ENCODE measurements at regions not wholly inside any gene's neighbourhood (a gene's known extent, or its start where the extent isn't known, plus 50 kb on each side); places are given as distances from the start of the nearest gene placed in this dataset.

DNA sequence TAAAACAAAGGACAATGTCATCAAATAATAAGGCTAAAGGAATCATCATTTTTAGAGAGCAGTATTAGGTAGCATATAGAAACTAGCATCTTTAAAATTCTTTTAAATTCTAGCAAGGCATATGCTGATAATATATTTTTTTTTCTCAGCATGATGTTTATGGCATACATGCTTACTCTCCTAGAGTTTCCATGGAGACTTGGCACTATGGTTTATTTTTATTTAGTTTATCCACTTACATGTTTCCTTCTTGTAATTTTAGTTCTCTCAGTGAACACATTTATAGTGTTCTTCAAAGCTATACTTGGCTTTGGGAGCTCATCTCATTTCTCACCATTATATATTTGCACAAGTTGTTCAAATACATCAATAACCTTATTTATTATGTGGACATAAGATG is 413.8 kb upstream of the LINC00305 start:
- no peak for DNase-seq (ENCODE audit: extremely low spot score, insufficient read length, low read depth)
- no peak for FAIRE-seq

DNA sequence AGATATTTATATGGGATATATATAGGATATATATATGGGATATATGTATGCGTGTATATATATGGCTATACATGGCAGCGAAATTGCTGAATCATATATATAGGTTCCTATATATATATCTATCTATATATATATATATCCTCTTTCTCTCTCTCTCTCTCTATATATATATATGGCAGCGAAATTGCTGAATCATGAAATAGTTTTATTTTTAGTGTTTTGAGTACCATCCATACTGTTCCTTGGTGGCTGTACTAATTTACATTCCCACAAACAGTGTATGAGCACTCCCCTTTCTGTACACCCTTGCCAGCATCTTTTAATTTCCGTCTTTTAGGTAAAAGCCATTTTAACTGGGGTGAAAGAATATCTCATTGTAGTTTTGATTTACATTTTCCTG is 397.6 kb upstream of the LINC00305 start:
- no peak for DNase-seq (ENCODE audit: extremely low spot score, insufficient read length, low read depth)

DNA sequence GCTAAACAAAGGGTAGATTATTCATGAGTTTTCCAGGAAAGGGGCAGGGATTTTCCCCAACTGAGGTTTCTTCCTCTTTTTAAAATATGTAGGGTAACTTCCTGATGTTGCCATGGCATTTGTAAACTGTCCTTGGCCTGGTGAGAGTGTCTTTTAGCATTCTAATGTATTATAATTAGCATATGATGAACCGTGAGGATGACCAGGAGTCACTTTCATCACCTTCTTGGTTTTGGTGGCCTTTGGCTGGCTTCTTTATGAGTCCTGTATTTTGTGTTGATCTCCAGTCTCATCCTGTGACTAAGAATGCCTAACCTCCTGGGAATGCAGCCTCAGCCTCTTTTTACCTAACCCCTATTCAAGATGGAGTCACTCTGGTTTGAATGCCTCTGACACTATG is 391.0 kb upstream of the LINC00305 start:
- no peak for FAIRE-seq
- DNase-seq (ENCODE audit: extremely low spot score, insufficient read length, low read depth) = no peak

More for the DNA sequence above, 397.6 kb upstream of the LINC00305 start:
- no peak for FAIRE-seq

DNA sequence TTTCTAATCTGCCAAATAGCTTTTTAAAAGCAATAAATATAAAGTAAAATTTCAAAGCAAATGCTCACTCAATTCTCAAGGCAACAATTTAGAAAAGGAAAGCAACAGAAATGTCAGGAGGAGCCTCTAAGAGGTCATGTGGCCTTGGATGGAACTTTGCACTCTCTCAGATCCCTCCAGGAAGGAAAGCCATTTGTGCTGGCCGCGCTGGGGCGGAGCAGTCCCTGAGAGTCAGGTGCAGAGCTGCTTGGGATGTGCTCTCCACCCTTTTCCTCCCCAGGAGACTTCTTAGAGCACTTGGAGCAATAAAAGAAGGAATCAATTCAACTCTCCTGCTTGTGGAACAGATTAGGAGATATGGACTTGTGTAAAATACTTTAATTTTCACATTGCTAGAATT is 379.8 kb upstream of the LINC00305 start:
- DNase-seq (ENCODE audit: extremely low spot score, insufficient read length, low read depth) (no peak), FAIRE-seq (no peak)

DNA sequence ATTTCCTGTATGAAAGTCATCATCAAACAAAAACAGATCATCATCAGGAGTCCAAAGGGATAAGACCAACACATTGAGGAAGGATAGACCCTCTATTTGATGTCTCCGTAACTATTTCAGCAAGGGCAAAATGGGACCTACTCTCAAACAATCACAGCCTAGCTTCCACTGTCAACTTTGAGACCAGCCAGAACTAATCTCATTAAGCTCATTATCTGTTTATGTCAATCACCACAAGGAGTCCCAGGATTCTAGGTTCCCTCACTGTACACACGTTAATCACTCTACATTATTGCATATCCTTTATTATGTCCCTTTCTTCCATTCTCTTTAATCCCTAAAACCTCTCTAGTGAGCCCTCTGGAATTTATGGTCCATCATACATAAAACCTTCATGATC is 370.3 kb upstream of the LINC00305 start:
- FAIRE-seq = no peak

DNA sequence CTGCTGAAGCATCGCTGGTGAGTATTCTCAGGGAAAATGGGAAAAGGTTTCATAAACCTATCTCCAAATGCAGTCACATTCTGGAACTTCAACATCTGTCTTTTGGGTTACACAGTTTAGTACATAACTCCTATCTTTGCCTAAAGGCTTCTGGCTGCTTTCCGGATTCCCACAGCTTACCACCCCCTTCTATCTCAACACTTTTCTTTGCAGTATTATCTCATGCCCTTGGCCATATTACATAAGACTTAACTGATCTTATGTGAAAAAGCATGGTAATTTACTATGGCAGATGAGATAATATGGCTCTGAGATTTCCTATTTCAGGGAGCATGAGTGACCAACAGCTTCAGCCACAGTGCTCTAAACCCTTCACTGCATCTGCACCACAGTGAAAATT is 369.3 kb upstream of the LINC00305 start:
- FAIRE-seq (no peak), DNase-seq (ENCODE audit: extremely low spot score, insufficient read length, low read depth) (no peak)

More for the DNA sequence above, 370.3 kb upstream of the LINC00305 start:
- DNase-seq (ENCODE audit: extremely low spot score, insufficient read length, low read depth) = no peak

DNA sequence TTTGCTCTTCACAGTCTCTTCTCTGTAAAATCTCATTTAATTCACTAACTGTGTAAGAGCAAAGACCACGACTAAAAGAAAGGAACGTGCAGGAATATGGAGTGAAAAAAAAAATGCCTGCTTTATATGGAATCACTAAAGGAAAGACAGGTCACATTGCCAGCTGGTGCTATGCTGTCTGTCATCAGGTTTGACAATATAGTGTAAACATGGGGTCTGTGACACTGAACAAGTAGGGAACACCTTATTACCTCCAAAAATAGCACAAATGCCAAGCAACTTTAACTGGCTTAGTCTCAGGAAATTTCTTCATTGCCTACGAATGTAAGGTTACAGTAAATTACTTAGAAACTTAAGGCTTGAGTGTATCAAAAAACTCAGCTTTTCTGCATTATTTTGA is 364.5 kb upstream of the LINC00305 start:
- FAIRE-seq = no peak

DNA sequence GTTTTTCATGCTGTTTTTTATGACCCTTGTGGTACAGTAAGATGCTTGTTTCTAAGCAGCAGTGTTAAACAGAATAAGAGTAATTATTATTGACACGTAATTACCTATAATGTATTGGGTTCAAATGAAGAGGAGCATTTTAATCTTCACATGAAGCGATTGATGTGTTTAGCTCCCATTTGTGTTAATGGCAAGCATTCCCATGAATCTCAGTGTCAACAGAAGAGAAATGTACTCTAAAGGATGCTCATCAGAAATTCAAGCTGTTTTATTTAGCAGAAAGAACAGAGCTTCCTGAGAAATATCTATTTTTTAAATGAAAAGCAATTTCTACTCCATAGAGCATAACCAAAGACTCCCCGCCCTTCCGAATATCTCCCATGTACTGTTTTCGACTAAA is 341.3 kb upstream of the LINC00305 start:
- DNase-seq (ENCODE audit: extremely low spot score, insufficient read length, low read depth) (no peak), FAIRE-seq (no peak)

More for the DNA sequence above, 364.5 kb upstream of the LINC00305 start:
- DNase-seq (ENCODE audit: extremely low spot score, insufficient read length, low read depth) = no peak

DNA sequence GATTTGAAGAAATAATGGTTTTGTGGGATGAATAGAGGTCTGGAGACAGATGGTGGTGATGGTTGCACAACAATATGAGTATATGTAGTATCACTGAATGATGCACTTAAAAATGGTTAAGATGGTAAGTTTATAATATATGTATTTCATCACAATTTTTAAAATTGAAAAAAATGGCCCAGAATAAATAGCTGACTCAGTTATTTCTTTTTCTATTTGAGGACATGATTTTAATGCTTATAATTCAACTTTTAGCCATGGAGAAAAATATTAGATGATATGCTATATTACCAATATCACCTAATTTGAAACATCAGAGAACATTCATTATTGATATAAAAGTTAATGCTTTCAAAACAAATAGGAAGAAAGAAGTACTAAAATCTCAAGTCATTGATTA is 339.8 kb upstream of the LINC00305 start:
- FAIRE-seq (no peak), DNase-seq (ENCODE audit: extremely low spot score, insufficient read length, low read depth) (no peak)

DNA sequence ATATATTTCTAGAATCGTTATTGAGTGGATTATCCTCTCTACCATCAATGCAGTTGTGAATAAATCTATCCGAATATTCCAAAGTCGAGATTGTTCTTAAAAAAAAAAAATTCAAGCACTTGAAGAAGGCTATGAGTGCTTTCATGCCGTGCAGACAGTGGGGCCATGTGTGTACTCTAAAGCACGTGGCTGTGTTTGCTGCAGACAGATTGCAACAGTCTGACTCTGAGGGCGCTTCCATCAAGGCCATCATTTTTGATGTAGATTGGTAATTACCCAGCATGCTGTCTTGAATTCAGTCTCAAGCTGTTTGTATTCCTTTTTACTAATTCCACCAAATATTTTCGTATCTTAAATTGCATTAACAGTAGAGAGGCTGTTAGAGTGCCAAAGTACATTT is 325.9 kb upstream of the LINC00305 start:
- FAIRE-seq = no peak
- DNase-seq (ENCODE audit: extremely low spot score, insufficient read length, low read depth) = no peak

DNA sequence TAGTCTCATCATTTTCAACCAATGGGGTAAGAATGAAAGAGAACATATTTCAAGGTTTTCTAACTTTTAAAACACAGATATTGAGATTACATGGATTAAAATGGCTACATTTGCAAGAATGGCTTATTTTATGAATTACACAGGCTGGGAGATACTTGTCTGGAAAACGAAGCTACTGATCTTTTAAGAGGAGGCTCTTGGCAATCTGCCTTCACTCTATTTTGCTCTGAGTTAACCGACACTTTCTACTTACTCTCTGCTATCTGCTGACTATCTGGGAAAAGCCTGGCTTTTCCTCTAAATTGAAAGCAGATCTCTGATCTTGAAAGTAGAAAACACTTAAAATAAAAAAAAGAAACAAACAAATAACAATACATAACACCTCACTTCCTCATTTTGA is 325.4 kb upstream of the LINC00305 start:
- DNase-seq (ENCODE audit: extremely low spot score, insufficient read length, low read depth) = no peak
- FAIRE-seq = no peak

DNA sequence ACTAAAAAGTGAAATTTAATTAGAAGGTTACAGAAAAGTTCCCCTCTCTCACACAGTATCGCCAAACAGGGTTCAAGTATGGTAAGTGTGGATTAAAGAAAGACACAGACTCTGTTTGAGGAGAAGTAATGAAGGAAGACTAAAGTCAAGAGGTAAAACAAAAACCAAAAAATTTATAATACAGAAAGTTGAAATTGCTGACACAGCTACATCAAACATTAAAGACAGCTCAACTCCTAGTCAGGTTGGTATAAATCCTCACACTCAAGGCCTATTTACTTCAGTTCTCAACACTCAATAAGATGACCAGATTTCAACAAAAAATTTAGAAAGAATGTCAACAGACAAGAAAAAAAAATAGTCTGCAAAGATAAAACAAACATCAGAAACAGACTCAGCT is 300.5 kb upstream of the LINC00305 start:
- no peak for FAIRE-seq

DNA sequence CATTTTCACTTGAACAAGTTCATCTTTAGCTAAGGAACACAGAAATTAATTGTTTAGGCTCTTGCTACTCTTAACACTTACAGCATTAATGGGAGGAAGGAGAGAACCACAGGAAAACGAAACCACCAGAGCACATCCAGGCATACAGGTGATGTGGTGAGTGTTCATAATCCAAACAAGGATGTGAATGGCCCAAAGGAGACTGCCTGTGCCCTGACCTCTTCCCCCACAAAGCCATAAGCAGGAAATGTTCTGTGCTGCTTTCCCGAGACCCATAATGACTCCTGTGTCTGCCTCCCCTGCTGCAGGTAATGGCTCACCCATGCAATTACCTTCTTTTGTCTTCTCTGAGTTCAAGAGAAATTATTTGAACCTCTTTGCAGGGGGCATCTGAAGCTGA is 295.9 kb upstream of the LINC00305 start:
- FAIRE-seq (no peak), DNase-seq (ENCODE audit: extremely low spot score, insufficient read length, low read depth) (no peak)

More for the DNA sequence above, 300.5 kb upstream of the LINC00305 start:
- DNase-seq (ENCODE audit: extremely low spot score, insufficient read length, low read depth) = no peak

DNA sequence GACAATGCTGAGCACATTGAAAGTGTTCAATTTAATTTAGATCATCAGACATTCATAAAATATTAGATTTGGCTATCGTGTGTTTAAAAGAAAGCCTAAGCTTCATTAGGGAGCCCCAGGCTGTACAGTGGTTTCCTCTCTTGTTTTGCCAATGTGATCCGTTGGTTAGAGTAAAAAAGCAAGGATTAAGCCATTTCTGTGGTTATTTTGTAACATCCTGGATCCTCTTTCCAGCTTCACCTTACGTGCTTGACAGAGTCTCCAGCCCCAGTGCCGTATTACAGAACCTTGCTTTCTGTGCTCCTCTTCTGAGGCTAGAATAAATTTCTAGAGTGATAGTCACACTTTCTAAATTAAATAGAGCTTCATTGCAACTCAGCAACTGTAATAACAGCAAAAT is 289.3 kb upstream of the LINC00305 start:
- FAIRE-seq (no peak), DNase-seq (ENCODE audit: extremely low spot score, insufficient read length, low read depth) (no peak)

DNA sequence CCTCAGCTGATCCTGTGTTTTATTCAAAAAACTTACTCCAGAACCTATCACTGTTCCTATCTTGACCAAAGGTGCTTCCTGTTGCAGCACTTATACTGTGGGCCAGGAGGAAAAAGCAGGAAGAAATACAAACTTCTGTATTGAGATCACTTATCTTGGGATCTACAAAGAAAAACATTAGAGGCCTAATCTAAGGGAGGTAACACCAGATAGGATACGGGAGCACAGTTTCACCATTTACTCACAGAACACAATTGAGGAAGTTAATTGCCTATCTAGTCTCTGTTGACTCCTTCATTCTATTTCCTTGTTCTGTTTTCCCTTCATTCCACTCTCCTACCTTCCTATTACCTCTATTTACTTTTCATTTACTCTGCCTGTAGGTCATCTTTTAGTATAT is 287.2 kb upstream of the LINC00305 start:
- DNase-seq (ENCODE audit: extremely low spot score, insufficient read length, low read depth) = no peak
- no peak for FAIRE-seq

DNA sequence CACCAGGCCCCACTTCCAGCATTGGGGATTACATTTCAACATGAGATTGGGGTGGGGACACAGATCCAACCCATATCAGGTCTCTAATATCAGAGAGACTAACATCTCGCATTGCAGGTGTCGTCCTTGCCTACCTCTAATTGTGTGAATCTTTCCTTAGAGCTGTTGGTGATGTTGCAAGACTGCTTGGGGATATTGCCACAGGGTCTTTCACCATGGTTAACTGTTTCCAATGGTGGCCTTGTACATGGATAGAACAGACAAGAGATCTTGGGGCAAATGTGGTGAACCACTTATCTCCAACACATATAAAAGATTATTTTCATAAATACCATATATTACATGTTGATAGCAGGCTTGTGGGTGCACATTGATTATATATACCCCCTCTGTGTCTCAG is 270.3 kb upstream of the LINC00305 start:
- DNase-seq (ENCODE audit: extremely low spot score, insufficient read length, low read depth) (no peak), FAIRE-seq (no peak)

DNA sequence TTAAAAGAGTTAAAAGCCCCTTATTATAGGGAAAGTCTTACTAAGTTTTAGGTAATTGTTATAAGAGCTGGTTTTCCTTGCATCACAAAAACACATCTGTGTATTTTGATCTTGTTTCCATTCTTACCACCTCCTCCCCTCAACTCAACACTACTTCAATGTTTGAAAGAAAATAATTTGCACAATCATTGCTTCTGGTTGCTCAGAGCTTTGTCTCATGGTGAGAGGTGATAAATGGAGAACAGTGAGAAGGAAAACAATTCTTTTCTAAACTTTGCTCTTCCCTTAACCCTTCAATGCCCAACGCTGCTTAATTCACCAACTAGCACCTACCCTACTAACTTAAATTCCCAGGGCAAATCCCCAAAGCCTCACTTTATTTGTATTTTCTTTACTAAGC is 268.1 kb upstream of the LINC00305 start:
- DNase-seq (ENCODE audit: extremely low spot score, insufficient read length, low read depth) = no peak
- no peak for FAIRE-seq

DNA sequence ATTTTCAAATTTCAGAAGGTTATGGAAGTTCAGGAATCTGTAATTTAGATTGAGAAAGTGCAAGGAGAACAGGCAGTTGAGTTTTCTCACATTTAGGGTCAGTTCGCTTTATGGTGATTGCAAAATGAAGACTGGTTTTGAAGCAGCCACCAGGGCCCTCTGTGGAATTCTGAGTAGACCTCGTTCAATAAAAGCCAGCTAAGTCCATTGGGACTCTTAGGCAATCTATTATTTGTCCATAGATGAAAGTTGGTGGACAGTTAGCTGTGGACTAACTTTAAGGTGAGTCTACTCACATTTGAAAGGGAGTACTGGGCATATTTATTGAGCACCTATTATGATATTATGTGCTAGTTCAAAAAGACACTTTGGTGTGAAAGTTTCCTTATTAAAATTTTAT is 266.3 kb upstream of the LINC00305 start:
- DNase-seq (ENCODE audit: extremely low spot score, insufficient read length, low read depth) = no peak
- no peak for FAIRE-seq

DNA sequence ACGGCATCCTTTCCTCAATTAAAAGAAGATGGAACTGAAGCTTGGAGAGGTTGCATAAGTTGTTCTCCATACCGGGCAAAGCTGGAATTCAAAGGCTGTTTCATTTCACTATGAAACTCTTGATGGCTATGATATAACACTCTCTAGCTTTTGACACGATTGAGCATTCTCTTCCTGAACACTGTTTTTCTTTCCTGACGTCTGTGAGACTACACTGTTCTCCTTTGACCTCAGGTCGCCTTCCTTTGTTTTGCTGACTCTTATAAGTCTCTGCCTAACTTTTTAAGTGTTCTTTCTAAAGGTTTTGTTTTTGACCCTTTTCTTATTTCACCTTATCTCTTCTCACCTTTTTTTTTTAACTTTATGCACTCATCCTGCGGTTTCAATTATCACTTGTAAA is 261.8 kb upstream of the LINC00305 start:
- DNase-seq (ENCODE audit: extremely low spot score, insufficient read length, low read depth) (no peak), FAIRE-seq (no peak)

DNA sequence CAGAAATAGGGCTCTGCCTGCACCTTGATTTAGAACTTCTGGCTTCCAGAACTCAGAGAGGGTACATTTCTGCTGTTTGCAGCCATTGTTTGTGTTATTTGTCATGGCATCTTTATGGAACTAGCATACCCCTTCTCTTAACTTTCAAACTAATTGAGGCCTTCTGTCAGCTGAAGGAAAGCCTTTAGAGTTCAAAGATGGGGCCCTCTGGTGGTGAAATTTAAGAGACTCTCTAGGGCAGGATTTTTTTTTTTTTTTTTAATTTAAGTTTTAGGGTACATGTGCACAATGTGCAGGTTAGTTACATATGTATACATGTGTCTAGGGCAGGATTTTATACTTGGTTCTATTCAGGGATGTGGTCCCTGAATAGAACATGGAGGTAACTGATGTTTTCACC is 260.6 kb upstream of the LINC00305 start:
- DNase-seq (ENCODE audit: extremely low spot score, insufficient read length, low read depth) = peak; percentile 7
- FAIRE-seq = no peak

DNA sequence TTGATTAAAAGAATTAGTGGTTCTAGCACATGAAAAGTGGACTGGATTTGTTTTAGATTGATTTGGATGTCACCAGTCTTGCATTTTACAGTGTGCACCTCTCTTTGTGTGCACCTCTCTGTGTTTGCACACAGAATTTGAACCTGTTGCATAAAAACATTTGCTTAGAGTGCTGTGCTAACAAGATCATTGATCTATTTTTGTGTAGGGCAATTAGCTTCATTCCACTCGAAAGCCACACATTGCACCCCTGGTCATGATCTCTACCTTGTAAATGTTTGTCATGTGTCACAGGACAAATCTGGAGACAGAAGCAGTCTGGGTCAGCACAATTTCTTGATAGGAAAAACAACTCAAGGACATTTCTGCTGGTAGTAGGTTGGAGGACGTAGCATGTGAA is 258.7 kb upstream of the LINC00305 start:
- FAIRE-seq (no peak), DNase-seq (ENCODE audit: extremely low spot score, insufficient read length, low read depth) (no peak)

DNA sequence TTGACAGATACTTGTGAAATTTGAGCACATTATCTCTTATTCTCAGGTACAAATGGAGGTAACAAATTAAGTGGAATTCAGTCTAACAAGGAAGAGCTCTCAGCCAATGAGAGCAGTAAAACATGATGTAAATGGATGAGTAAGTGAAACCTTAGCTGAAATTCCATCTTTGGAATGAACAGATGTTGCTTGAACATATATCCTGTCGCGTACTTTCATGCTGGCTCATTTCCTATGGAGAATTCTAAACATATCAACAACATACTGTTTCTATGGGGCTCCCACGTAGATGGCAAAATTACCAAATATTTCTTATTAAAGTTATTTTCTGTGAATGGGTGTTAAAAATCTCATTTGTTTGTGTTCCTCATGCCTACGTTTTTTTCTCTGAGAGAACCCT is 256.3 kb upstream of the LINC00305 start:
- FAIRE-seq (no peak), DNase-seq (ENCODE audit: extremely low spot score, insufficient read length, low read depth) (no peak)

All from GM18507 (cell line).